ENCODE measurements at regions not wholly inside any gene's neighbourhood (a gene's known extent, or its start where the extent isn't known, plus 50 kb on each side); places are given as distances from the start of the nearest gene placed in this dataset.

DNA sequence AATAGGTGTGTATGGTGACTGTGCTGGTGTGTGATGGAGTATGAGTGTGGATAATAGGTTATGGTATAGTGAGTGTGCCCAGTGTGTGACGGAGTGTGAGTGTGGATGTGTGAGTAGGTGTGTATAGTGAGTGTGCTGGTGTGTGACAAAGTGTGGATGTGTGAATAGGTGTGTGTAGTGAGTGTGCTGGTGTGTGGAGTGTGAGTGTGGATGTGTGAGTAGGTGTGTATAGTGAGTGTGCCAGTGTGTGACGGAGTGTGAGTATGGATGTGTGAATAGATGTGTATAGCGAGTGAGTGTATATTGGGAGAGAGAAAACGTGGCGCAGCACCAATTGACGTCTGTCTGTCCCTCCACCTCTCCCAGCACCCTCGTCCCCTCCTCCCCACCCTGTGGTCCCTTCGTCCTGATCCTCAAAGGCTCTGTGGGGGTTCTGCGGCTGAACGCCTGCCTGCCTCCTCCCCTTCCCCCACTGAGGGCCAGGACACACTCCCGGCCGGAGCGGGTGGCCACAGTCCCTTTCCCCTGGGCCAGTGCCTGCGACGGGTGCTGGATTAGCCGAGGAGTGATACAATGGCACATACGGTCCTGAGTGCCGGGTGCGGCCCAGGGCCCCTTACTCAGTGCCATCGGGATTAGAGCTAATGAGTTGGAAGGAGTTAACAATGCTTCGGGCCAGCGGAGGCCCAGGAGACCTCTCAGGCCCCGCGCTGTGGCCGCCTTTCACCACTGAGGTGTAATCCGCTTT is 160.0 kb downstream of the MRM1 start:
- no peak for DNase-seq

DNA sequence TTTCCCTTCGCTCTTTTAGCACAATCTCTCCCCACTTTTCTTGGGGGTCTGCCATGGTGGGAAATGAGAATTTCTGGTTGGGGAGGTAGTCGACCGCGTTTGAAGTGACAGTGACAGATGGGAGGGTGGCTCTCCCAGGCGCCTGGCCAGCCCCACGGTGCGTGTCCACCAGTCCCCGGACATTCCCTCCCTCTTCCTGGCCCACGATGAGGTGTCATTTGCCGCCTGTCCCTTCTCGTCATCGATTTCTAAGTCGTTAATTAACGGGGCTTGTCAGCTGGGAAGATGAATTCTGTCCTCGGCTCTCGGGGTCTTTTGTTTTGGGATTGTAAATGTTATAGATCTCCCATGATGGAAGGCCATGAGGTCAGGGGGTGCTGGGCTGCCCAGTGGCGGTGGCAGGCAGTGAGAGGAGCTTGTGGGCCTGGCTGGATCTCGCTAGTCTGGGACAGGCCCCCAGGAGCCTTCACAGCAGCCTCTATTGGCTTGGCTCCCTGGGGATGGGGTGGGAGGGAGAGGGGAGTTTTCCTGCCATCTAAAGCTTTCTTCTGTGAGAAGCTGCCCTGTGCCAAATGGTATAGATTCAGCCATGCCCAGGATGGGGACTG is 164.2 kb downstream of the MRM1 start:
- DNase-seq: no peak

DNA sequence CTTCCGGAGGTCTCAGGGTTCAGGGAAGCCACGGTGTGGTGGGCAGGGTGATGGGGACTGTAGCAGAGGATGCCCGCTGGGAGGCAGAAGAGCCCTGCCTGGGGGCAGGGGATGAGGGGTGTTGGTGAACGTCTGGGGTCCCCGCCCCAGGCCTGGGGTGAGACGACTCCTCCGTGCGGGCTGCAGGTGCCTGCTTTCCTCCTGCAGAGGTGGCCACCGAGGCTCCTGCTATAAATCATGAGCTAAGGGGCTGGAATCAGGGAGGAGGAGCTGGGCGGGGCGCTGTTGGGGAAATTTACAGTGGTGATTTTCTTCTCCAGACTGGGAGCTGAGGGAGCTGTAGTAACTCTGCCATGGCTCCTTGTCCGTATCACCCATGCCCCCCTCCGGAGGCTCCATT is 167.0 kb downstream of the MRM1 start:
- DNase-seq: no peak

DNA sequence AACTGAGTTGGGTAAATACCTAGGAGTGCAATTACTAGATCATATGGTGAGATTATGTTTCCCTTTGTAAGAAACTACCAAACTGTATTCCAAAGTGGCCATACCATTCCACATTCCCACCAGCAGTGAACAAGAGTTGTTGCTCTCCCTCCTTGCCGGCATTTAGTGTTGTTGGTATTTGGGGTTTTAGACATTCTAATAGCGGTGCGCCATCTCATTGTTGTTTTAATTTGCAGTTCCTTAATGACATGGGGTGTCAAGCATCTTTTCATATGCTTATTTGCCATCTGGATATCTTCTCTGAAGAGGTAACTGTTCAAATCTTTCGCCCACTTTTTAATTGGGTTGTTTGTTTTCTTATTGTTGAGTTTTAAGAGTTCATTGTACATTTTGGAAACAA is 164.2 kb upstream of the LHX1 start:
- DNase-seq: no peak

DNA sequence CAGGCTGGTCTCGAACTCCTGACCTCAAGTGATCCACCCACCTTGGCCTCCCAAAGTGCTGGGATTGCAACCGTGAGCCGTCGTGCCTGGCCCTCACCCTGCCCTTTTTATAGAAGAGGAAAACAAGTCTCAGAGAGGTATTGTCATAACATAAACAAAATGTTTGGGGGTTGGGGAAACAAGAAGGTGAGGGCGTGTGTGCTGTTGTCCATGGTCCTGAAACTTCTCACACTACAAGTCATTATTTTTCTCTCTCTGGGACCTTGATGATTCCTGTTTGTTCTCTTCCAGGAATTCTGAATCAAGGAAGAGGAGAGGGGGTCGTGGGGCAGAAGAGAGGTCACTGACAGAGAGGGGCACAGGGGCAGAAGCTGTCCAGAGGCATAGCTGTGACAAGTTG is 160.2 kb upstream of the LHX1 start:
- no peak for DNase-seq

DNA sequence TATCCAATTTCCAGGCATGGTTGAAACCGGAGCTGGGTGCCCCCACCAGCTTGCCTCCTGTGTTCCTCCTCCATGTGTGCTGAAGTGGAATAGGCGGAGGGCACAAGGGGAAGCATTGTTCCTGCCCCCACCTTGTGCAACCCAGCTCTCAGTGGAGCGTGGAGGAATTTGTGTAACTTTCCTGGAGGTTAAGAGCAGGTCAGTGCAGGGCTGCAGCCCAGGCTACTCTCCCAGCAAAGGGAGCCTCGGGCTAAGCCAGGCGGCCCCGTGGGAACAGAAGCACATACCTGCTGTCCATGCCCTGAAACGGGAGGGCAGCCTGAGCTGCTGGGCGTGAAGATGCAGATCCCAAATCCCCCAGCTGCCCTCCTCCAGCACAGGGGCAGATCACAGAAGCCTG is 158.8 kb upstream of the LHX1 start:
- DNase-seq: no peak

DNA sequence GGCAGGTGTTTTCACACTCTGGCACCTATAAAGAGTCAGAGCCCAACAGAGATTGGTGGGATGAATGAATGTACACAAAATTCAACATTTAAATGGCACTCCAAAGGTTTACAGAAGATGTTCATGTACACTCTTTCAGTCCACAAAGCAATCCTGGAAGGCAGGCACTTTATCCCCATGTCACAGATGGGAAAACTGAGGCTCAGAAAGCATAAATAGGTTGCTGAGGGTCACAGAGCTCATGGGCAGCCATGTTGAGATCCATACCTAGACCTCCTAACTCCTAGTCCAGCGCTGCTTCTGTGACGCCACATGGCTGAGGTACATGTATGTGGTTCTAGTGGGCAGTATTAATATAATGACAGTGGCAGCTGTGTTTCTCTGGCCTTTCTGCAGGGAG is 157.7 kb upstream of the LHX1 start:
- no peak for DNase-seq

DNA sequence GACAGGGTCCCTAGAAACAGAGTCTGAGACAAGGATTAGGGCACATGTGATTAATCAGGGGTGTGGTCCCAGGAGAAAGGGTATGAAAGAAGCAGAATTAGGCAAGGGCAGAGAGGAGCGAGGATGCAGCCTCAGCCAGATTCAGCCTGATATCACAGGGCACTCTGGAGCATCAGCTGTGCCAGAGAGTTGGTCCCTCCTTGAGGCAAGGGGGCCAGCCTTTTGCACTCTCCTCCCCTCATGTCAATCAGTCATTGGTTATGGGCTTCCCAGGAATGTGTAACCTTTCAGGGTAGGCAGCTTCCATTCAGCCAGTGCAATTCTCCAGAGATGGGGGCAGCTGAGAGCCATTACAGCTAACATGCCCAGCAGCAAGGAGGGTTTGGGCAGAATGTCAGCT is 152.6 kb upstream of the LHX1 start:
- DNase-seq: no peak

DNA sequence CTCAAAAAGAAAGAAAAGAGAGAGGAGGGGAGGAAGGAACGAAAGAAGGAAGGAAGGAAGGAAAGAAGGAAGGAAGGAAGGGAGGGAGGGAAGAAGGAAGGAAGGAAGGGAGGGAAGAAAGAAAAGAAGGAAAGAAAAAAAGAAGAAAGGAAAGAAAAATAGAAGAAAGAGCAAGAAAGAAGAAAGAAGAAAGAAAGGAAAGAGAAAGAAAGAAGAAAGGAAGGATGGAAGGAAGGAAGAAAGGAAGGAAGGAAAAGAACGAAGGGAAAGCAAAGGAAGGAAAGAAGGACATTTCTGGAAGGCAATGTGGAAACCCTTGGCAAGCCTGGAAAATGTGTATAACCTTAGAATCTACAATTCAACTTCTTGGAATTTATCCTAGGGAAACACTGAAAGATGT is 150.4 kb upstream of the LHX1 start:
- no peak for DNase-seq

DNA sequence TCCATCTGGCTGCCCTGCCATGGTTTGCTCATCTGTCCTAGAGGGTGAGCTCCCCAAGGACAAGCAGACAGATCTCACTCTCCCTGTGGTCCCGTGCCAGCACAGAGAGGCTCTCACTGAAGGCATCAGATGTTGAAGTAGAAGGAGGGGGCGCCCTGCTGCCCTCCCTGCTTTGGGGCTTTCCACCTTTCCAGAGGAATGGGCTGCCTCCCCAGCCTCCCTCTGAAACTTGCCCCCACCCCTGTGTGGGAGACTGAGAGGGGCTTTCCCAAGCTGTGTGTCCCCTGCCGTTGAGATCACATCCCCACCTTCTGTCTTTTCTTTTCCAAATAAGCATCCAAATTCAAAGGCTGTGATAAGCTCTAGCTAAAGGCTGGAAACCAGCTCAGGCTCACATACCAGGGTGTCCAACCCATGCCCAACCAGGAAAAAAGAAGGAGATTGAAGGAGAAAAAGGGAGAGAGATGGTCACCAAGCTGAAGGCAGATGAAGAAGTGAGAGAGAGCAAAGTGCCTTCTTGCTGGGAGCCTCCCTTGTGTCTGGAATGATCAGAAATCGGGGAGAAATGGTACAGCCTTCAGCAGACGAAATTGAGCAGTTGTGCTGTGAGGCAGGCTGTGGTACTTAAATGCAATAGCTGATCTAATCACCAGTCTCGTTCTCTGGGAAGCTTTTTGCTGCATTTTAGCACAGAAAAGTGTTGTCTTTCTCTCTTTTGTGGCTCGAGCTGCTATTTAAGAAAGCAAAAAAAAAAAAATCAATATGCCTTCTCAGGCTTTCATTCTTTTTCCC is 145.9 kb upstream of the LHX1 start:
- no peak for DNase-seq

DNA sequence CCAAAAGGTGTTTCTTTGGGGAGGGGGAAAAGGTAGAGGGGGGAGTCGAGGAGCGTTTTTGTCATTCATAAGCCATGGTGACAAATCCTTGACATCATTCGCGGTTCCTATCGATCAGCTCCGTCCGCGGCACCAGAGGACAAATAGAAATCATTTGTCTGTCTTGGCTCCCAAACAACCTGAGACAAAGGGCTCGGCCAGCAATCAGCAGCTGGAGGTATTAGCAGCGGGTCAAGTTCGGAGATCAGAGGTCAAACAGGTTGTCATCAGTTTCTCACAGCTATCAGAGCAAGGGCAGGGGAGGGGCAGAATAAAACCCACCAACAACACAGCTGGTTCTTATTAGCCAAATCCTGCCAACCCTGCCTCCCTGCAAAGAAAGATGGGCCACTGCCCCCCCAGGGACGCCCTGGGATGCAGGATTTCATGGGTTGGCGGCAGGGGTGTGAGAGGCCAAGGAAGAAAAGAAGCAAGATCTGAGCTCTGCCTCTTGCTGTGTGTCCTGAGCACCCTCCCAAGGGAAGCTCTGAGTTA is 145.3 kb upstream of the LHX1 start:
- DNase-seq: no peak

DNA sequence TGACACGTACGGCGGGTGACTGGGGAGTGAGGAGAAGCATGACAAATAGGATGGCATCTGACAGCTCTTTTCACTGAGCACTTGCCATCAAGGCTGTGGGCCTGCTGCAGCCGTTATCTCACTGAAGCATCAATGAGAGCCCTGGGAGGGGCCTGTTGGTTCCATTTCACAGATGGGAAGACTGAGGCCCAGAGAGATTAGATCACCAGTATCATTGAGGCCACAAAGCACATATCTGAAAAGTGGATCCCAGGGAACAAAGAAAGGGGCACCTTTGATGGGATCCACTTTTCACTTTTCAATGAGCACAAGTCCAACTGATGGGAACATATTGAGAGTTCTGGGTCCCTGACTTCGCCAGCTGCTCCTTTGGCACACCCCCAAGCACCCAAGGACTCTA is 144.4 kb upstream of the LHX1 start:
- no peak for DNase-seq

DNA sequence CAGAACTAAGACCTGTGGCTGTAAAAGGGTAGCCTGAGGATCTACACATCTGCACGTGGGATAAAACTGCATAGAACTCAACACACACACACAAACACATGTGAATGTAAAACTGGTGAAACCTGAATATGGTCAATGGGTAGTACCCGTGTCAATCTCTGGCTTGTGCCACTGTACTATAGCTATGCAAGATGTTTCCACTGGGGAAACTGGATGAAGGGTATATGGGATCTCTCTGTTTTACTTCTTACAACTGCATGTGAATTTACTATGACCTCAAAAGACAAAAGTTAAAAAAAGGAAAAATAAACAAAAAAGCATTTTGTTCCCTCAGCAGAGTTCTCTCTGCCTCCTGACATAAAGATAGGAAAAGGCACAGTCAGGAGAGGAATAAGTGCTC is 143.3 kb upstream of the LHX1 start:
- DNase-seq: no peak

DNA sequence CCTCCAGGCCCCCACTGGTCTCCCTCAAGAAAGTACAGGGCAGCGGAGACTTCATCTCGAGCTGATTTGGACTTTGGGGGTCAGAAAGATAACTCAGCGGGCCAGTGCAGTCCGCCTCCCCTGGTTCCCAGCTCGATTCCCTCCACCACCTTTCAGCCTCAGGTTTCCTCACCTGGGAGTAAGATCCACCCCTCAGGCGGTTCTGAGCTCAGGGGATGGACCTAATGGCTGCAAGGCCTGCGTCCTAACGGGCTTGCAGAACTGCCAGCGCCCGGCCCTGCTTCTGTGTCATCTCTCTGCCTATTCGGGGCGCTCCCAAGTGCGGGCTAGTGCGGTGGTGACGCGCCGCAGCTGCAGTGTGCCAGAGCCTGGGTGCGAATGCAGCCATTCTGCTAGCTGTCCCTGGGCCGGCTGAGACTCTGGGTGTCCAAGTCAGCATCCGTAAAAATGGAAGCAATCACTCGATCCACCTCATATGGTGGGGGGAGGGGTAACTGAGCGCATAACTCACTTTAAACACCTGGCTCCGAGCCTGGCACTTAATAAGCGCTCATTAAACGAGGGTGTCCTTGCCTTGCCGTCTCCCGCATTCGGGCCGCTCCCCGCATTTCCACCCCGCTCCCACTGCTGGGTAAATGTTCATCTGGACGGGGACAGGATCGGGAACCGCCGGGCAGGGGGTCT is 129.6 kb upstream of the LHX1 start:
- DNase-seq: no peak

DNA sequence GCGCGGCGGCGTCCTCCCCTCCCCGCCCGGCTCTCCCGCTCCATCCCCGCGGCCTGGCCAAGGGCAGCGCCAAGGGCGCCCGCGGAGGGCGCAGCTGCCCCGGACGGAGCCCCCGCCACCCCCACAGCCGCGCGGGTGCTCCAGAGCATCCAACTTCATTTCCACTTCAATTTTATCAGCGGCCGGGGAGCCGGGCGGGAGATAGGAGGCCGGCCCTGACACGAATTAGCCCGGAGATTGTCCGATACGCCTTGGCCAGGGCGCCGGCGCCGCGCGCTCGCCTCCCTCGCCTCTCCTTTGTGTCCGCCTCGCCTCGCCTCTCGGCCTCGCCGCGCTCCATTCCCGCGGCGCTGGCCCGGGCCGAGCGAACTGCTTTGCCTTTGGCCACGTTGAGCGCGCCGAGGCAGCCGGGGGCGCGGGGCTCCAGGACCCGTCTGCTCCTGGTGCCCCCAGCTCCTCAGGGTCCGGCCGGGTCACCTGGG is 129.1 kb upstream of the LHX1 start:
- DNase-seq: no peak

DNA sequence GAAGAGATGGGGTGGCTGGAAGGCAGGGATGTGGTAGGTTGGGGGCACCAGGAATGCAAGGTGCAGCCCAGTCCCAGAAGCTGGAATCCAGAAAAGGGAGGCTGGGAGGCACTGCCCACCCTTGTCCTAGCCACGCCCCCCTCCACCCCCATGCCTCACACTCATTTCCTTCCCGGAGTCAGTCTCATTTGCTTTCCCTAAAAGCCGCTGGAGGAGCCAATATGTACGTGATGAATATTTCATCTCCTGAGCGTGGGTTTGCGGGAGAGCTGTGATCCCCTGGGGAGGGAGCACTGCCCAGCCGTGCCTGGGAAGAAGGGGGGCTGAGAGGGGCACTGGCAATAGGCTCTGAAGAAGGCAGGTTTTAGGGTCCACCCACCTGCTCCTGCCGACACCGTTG is 124.5 kb upstream of the LHX1 start:
- no peak for DNase-seq

DNA sequence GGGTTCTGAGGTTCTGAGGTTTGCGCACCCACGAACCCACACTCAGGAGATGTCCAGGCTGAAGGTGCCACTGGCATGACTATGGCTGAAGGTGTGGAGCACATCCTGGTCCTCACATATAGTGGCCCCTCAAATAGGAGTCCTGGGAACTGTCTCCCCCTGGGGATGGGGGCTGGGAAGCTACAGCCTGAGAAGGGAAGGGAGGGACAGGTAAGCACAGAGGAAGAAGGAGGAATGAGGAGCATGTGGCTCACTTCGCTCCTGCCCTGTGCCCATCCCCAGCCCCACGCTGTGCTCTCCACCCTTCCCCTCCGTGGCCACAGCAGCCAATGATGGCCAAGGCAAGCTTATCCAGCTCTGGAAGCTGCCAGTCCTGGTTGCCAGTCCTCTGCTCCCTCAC is 123.9 kb upstream of the LHX1 start:
- no peak for DNase-seq

DNA sequence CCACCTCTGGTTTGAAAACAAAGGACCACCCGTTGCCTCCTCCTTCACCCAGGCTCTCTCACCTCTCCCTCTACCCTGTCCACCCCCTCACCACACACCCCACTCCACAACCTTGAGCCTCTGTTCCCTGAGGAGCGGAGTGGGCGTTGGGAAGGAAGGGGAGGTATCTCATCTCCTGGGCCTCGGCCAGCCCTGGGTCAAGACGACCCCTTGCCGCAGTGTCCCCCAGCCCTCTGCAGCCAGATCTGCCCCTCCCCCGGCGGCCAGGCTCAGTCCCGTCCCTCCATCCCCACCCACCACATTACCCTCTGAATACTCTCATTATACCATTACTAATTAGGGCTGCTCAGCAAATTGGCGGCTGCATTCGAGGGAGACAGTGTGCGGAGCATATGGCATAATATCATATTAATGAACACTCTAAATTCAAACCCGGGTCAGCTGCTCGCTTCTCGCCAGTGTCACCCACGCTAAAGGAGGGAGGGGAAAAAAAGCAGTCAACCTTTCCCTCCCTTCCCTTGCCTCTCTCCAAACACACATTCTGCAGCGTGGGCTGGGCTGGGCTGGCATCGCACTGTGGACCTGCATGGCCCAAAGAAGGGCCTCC is 123.2 kb upstream of the LHX1 start:
- DNase-seq: no peak

DNA sequence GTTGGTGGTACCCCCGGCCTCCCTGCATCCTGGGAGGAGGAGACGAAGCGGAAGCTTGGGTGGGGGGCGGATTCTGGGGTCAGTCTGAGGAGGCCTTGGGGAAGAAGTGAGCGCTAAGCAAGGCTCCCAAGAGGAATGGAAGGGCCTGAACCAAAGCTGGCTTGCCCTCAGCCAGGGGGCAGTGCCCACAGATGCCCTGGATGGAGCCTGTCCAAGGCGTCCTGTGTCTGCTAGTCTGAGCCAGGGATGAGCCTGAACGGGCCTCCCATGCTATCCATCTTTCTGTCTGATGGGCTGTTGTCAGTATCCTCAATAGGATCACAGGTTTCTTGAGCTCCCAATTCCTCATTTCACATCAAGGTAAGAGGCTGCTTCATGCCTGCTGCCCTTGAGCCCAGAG is 122.3 kb upstream of the LHX1 start:
- no peak for DNase-seq

DNA sequence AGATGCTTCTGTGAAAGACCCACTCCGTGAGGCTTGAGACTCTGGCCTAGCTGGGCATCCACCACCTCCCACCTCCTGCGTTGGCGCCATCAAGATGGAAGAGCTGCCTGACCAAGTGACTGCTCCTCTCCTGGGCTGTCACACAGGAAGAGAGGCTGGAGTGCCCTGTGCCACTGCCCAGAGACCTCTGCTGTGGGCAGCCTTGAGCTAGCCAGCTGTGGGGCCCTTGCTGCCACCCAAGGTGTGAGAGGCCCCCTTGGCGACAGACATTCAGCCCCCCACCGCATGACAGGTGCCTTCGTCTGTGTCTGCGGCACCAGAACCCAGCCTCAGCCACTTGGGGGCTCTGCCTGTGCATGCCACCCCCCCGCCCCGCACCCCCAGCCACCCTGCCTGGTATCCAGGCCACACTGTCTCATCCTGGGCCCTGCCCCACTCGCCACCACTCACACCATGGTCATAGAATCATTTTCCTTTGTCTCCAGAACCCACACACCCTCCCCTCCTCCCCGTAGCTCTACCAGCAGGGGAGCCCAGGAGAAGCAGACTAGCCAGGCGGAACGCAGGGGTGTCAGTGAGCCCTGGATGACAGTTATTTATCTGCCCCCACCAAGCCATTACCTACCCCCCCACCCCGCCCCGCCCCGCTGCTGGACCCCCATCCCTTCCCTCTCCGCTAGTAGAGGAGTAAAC is 120.9 kb upstream of the LHX1 start:
- DNase-seq: no peak

DNA sequence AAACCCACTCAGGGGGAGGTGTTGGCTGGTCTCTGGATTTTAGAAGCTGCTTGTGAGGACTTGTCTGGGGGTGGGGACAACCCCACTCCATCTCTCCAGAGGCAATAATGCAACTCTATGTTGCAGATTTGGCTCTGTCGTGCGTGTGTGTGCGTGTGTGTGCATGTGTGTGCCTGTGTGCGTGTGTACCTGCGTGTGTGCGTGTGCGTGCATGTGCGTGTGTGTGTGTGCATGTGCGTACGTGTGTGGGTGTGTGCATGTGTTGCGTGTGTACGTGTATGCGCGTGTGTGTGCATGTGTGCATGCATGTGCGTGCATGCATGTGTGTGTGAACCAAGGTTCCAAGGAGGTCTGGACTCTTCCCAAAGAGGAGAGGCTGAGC is 120.4 kb upstream of the LHX1 start:
- no peak for DNase-seq

DNA sequence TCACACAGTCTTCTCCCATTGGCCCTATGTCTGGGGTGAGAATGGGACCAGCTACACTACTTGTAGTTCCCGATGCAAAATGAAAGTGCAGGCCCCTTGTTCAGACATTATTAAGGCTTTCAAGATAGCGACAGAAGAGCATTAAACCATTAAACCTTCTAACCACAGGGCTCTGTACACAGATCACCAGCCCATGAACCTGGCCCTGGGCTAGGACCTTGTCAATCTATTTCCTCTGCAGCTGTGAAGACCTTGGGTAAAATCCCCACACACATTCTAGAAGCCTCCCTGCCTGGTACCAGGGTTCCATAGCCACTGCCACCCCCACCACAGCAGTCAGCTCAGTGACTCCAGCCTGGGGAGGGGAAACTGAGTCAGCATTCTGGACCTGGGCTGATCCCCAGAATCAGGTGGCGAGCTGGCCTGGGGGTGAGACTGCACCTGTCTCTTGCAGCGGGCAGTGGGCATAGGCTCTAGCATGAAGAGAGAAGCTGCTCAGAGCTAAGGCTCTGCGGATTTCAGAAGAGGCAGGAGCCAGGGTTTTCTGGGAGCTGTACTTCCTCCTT is 119.7 kb upstream of the LHX1 start:
- no peak for DNase-seq
